ENCODE measurements at regions not wholly inside any gene's neighbourhood (a gene's known extent, or its start where the extent isn't known, plus 50 kb on each side); places are given as distances from the start of the nearest gene placed in this dataset.

DNA sequence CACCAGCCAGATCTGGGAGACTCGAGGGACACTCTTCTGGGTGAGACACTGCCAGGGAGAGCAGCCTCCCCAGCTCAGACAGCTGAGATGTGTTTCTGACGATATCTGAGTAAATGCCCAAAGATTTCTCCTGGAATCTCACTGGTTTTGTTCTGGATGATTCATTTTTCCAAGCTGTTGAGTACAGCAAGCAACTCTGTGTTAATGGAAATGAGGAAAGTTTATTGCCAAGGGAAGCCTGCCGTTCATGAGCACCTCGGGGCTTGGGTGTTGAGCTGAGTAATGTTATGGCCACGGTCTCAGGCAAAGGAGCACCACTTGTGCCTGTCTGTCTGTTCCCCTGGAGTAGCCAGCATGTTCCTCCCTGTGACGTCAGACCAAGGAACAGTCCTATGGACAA is 1132.4 kb downstream of the BRD1 start:
- DNase-seq (ENCODE audit: insufficient read length, low spot score) (no peak), FAIRE-seq (no peak)
- TF ChIP-seq, protein P1, sequence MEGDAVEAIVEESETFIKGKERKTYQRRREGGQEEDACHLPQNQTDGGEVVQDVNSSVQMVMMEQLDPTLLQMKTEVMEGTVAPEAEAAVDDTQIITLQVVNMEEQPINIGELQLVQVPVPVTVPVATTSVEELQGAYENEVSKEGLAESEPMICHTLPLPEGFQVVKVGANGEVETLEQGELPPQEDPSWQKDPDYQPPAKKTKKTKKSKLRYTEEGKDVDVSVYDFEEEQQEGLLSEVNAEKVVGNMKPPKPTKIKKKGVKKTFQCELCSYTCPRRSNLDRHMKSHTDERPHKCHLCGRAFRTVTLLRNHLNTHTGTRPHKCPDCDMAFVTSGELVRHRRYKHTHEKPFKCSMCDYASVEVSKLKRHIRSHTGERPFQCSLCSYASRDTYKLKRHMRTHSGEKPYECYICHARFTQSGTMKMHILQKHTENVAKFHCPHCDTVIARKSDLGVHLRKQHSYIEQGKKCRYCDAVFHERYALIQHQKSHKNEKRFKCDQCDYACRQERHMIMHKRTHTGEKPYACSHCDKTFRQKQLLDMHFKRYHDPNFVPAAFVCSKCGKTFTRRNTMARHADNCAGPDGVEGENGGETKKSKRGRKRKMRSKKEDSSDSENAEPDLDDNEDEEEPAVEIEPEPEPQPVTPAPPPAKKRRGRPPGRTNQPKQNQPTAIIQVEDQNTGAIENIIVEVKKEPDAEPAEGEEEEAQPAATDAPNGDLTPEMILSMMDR (IDR thresholded peaks at IDR 0.05; ENCODE audit: insufficient read depth, missing control alignments) = no peak

DNA sequence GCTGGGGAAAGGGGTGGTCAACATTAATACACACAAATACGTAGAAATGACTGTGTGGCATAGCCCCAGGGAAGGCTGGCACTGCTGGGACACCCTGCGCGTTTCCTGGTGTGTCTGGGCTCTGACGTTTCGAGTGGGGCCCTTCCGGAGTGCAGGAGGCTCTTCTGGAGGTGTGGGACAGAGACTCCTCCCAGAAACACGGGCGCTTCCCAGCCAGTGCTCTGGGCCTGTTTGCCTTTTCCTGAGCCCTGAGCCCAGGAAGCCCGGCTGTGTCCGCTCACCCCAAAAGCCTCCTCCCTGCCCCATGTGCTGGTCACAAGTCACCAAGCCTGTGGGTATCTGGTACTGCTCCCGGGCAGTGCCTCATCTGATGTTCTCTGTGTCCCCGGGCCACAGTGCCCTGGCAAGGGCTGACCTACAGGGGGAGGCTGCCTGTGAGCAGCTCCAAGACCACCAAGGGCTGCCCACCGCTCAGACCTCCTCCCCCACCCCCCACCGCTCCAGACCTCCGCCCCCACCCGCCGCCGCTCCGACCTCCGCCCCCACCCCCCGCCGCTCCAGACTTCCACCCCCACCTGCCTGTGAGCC is 1133.3 kb downstream of the BRD1 start:
- TF ChIP-seq, protein P1 (IDR thresholded peaks at IDR 0.05; ENCODE audit: insufficient read depth, missing control alignments) = no peak

DNA sequence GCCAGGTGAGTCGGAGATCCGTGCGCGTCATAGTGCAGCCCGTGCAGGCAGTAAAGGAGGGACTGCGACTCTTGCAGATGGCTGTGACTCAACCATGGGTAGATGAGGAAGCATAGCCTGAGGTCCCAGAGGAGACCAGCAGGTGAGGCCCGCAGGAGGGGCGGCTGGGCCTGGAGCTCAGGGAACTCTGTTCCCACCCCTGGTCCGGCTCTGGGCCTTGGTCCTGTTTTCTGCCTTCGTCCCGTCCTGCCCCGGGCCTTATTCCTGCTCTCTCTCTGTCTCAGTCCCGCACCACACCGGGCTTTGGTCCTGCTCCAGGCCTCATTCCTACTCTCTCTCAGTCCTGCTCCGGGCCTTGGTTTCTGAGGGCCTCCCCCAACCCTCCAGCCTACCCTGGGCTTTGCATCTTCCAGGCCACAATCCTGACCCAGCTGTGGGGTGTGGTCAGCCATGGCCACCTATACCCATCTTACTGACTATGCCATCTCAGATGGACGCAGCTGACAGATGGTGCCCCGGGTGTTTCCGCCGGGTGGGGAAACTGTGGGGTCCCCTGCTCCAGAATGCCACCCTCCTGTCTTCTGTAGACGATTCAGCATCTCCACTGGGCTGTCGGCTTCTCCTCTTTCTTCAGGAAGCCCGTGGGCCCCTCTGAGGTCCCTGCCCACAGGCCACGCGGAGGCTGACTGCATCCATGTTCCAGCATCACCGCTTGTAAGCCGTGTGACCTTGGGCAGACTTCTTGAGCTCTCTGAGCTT is 1134.1 kb downstream of the BRD1 start:
- FAIRE-seq (no peak), DNase-seq (ENCODE audit: insufficient read length, low spot score) (no peak)
- TF ChIP-seq, protein P1 (IDR thresholded peaks at IDR 0.05; ENCODE audit: insufficient read depth, missing control alignments) = no peak

More for the DNA sequence above, 1133.3 kb downstream of the BRD1 start:
- no peak for DNase-seq (ENCODE audit: insufficient read length, low spot score)
- FAIRE-seq = no peak

DNA sequence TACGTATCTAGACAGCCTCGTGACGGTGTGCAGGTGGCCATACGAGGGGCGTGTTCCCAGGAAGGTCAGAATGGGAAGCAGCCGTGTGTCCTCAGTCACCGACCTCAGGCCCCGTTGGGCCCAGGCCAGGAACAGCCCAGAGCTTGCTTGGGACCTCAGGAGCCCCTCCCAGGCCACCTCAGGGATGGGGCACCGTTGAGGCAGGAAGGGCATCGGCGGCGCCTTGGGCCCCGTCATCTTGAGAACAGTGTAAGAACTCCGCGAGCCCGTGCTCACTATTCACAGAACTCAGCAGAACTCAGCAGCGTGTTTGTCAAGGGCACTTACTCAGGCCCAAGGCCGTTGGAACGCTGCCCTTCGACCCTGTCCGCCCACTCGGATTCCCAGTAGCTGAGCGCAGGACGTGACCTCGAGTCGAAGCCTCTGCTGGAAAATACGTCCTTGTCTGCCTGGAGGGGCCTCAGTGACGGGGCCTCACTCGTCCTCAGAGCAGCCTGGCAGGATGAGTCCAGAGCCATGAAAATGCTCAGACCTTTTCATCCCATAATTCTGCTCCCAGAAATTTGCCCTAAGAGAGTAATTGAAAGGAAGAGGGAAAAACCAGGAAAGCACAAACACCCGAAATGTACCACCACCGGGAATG is 1134.8 kb downstream of the BRD1 start:
- TF ChIP-seq, protein P1 (IDR thresholded peaks at IDR 0.05; ENCODE audit: insufficient read depth, missing control alignments) = no peak
- DNase-seq (ENCODE audit: insufficient read length, low spot score) (no peak), FAIRE-seq (no peak)

DNA sequence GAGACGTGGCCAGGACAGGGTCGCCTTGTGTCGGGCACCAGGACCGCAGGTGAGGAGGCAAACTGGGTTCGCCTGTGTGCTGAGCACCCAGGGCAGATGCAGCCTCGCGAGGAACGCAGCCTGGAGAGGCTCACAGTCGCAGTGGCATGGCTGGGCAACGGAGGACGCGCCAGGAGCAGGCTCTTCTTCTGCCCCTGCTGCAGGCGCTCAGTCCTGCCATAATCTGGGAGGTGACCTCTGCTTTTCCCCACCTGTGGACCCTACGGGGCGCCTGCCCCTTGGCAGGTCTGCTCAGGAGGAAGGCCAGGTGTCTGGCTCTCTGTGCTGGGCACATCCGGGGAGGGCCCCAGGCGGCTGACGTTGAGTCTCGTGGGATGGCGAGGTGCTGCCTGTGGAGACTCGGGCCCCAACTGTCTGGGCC is 1136.2 kb downstream of the BRD1 start:
- DNase-seq (ENCODE audit: insufficient read length, low spot score) (no peak), FAIRE-seq (no peak)
- TF ChIP-seq, protein P1 (IDR thresholded peaks at IDR 0.05; ENCODE audit: insufficient read depth, missing control alignments) = no peak

DNA sequence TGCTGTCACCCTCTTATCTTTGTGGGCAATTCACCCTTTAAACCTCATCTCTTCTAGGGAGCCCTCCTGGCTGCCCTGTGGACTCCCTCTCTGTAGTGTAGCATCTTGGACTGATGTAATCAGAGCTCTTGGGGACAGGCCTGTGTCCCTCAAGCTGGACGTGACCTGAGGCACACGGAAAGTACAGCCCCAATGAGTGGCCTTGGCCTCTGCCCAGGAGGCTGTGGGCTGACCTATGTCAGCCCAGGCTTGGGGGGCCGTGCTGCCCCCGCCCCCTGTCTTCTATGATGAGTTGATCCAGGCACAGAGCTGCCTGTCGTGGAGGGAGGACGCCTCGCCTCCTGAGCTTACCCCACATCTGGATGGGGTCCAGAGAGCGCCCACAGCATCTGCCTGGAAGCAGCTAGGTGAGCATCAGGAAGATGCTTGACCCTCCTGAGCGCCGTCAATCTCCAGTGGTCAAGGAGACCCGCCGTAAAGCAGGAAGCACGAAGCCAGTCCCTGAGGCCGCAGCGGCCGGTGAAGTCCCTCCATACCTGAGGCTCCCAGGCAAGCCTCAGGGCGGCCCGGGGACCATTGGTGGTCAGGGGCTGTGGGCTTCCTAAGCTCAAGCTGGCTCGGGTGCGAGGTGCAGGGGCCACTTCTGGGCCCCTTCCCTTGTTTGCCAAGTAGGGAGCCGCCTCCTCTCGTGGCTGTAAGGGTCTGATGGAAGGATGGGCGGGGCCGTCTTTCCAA is 1136.9 kb downstream of the BRD1 start:
- FAIRE-seq (no peak), DNase-seq (ENCODE audit: insufficient read length, low spot score) (no peak)
- TF ChIP-seq, protein P1 (IDR thresholded peaks at IDR 0.05; ENCODE audit: insufficient read depth, missing control alignments) = no peak

All from D721Med (cell line).